Aorta (tissue), 5 donors: ENCODE measurements at regions not wholly inside any gene's neighbourhood (a gene's known extent, or its start where the extent isn't known, plus 50 kb on each side); places are given as distances from the start of the nearest gene placed in this dataset.
"Not testable (repeated sequence)": the region's sequence is repeated elsewhere in the genome, so short reads cannot be mapped to it uniquely, and the experiment has no call there.

ENCODE experiments used
- ATAC-seq: fragments of 200-7000 bp; cut with Tn5 transposase; one replicate; pipeline ENCODE4 v1.9.1; 2022; ENCODE audit warnings: moderate library complexity; ENCODE audit not compliant: low FRiP score
- DNase-seq, 2 donors: peaks; one replicate each; pipeline ENCODE4 v3.0.0-alpha.2; 2020
- H3K27ac ChIP-seq, 2 donors: one replicate each; pipeline ENCODE4 v1.5.1; 2013; ENCODE audit warnings: low read length in 2 of 2, mild to moderate bottlenecking in 2 of 2, moderate library complexity in 2 of 2, control low read depth in 1 of 2, inconsistent platforms in 1 of 2, low read depth in 1 of 2
- H3K27me3 ChIP-seq, 2 donors: one replicate each; pipeline ENCODE4 v1.6.1; 2013; ENCODE audit warnings: control low read depth in 1 of 2, low read length in 1 of 2, mild to moderate bottlenecking in 1 of 2, moderate library complexity in 1 of 2; ENCODE audit not compliant: insufficient read depth in 2 of 2, control insufficient read depth in 1 of 2
- H3K36me3 ChIP-seq, 2 donors: one replicate each; pipeline ENCODE4 v1.6.1; 2013; ENCODE audit warnings: control low read depth in 1 of 2, low read length in 1 of 2, mild to moderate bottlenecking in 1 of 2; ENCODE audit not compliant: insufficient read depth in 2 of 2, control insufficient read depth in 1 of 2
- H3K4me1 ChIP-seq, 2 donors: one replicate each; pipeline ENCODE4 v1.6.1; 2013; ENCODE audit warnings: low read length in 2 of 2, control low read depth in 1 of 2, mild to moderate bottlenecking in 1 of 2, moderate library complexity in 1 of 2; ENCODE audit not compliant: insufficient read depth in 2 of 2, control insufficient read depth in 1 of 2
- H3K4me3 ChIP-seq, 2 donors: one replicate each; pipeline ENCODE4 v1.5.1; 2013; ENCODE audit warnings: low read length in 2 of 2, control low read depth in 1 of 2, mild to moderate bottlenecking in 1 of 2
- H3K9me3 ChIP-seq: one replicate; pipeline ENCODE4 v1.6.1; 2013; ENCODE audit warnings: mild to moderate bottlenecking, low read length; ENCODE audit not compliant: control insufficient read depth
- WGBS, 2 donors: extraction: QIAGEN DNeasy Blood & Tissue Kit; methylation state at CpG; one replicate each; pipeline ENCODE4 v1.1.7; 2013; 5-methylcytosine and 5-hydroxymethylcytosine counted together
- intact Hi-C, 2 donors: fragments of 100-400 bp; cut with DNase I; formaldehyde crosslinking; loops; one replicate each; pipeline versions ENCODE4 v1.14.2 to v1.15.0; 2022
- donor health status: healthy with polysubstance abuse.
- donor health status: Bipolar disorder and iron deficiency.
- donor health status: DM: no; HTN: no; CAD: no.
- donor health status: DM: no; HTN: no; CAD: no.
- donor health status: DM: yes; HTN: yes; CAD: no.

GRCh38 chr7:113304104-113304503, 185.8 kb upstream of the SMIM30 start:
- Histone ChIP-seq H3K36me3 (no peaks in the 10 kb centered on the region), H3K9me3 (no peaks in the 10 kb centered on the region), H3K27ac (no peak overlapping the region), H3K4me3 (no peak overlapping the region), H3K27me3 (no peaks in the 10 kb centered on the region), H3K4me1 (no peaks in the 10 kb centered on the region)
- DNase-seq (no peak), ATAC-seq (no peak)
- intact Hi-C loops = no loop called here

- H3K9me3 ChIP-seq, H3K27ac ChIP-seq, H3K4me1 ChIP-seq, DNase-seq, ATAC-seq, H3K36me3 ChIP-seq, H3K27me3 ChIP-seq, H3K4me3 ChIP-seq, intact Hi-C loops: not testable (repeated sequence)
These were observed 185.0 kb upstream of the SMIM30 start for GRCh38 chr7:113303388-113303787.

GRCh38 chr7:113301983-113302382, 183.6 kb upstream of the SMIM30 start:
- WGBS, 2 donors = 93 to 95% methylated on average over 1 of the region's 1 CpG
- H3K4me1 ChIP-seq = no peaks in the 10 kb centered on the region

GRCh38 chr7:113301141-113301540, 182.8 kb upstream of the SMIM30 start:
- 85 to 93% methylated on average over 3 of the region's 3 CpGs for WGBS, 2 donors

More at GRCh38 chr7:113301983-113302382, 183.6 kb upstream of the SMIM30 start:
- ATAC-seq = no peak
- H3K9me3 ChIP-seq = no peaks in the 10 kb centered on the region
- no peak overlapping the region for H3K4me3 ChIP-seq
- H3K27ac ChIP-seq = no peak overlapping the region
- H3K27me3 ChIP-seq = no peaks in the 10 kb centered on the region
- no peaks in the 10 kb centered on the region for H3K36me3 ChIP-seq
- DNase-seq = no peak
- intact Hi-C loops = no loop called here

GRCh38 chr7:113299748-113300147, 181.4 kb upstream of the SMIM30 start:
- H3K9me3 ChIP-seq = no peaks in the 10 kb centered on the region
- H3K27me3 ChIP-seq = no peaks in the 10 kb centered on the region
- H3K36me3 ChIP-seq = no peaks in the 10 kb centered on the region
- intact Hi-C loops = no loop called here
- H3K27ac ChIP-seq = no peak overlapping the region
- ATAC-seq = no peak
- no peak for DNase-seq
- H3K4me3 ChIP-seq = no peak overlapping the region
- no peaks in the 10 kb centered on the region for H3K4me1 ChIP-seq

More at GRCh38 chr7:113301141-113301540, 182.8 kb upstream of the SMIM30 start:
- intact Hi-C loops = no loop called here
- Histone ChIP-seq H3K27me3 (no peaks in the 10 kb centered on the region), H3K4me1 (no peaks in the 10 kb centered on the region), H3K9me3 (no peaks in the 10 kb centered on the region), H3K36me3 (no peaks in the 10 kb centered on the region), H3K4me3 (no peak overlapping the region), H3K27ac (no peak overlapping the region)
- DNase-seq = no peak
- ATAC-seq = no peak

- Histone ChIP-seq H3K4me3 (no peak overlapping the region), H3K4me1 (no peaks in the 10 kb centered on the region), H3K36me3 (no peaks in the 10 kb centered on the region), H3K27me3 (no peaks in the 10 kb centered on the region), H3K9me3 (no peaks in the 10 kb centered on the region), H3K27ac (no peak overlapping the region)
- DNase-seq (no peak), ATAC-seq (no peak)
- intact Hi-C loops = no loop called here
These were observed 180.1 kb upstream of the SMIM30 start for GRCh38 chr7:113298501-113298900.

GRCh38 chr7:113294750-113295149, 176.4 kb upstream of the SMIM30 start:
- DNase-seq (no peak), ATAC-seq (peak; percentile 41)
- WGBS, 2 donors = 95 to 97% methylated on average over 3 of the region's 3 CpGs
- Histone ChIP-seq H3K4me3 (no peak overlapping the region), H3K27me3 (no peaks in the 10 kb centered on the region), H3K9me3 (no peaks in the 10 kb centered on the region), H3K27ac (no peak overlapping the region), H3K36me3 (no peaks in the 10 kb centered on the region), H3K4me1 (no peaks in the 10 kb centered on the region)
- intact Hi-C loops = no loop called here

GRCh38 chr7:113292105-113292504, 173.8 kb upstream of the SMIM30 start:
- ATAC-seq = peak; percentile 26
- no peaks in the 10 kb centered on the region for H3K27me3 ChIP-seq
- no peak for DNase-seq
- H3K36me3 ChIP-seq = no peaks in the 10 kb centered on the region
- H3K4me1 ChIP-seq = no peaks in the 10 kb centered on the region
- H3K27ac ChIP-seq = no peak overlapping the region
- WGBS, 2 donors = 88 to 90% methylated on average over 3 of the region's 3 CpGs
- H3K9me3 ChIP-seq = no peaks in the 10 kb centered on the region
- H3K4me3 ChIP-seq = no peak overlapping the region
- intact Hi-C loops = no loop called here

GRCh38 chr7:113291058-113291457, 172.7 kb upstream of the SMIM30 start:
- H3K27ac ChIP-seq = no peak overlapping the region
- H3K4me3 ChIP-seq = no peak overlapping the region
- no peaks in the 10 kb centered on the region for H3K36me3 ChIP-seq
- intact Hi-C loops = no loop called here
- H3K4me1 ChIP-seq = no peaks in the 10 kb centered on the region
- 96 to 98% methylated on average over 9 of the region's 9 CpGs for WGBS, 2 donors
- H3K9me3 ChIP-seq = no peaks in the 10 kb centered on the region
- H3K27me3 ChIP-seq = no peaks in the 10 kb centered on the region
- ATAC-seq (no peak), DNase-seq (no peak)
